GM23338 (cell line): ENCODE measurements at regions not wholly inside any gene's neighbourhood (a gene's known extent, or its start where the extent isn't known, plus 50 kb on each side); places are given as distances from the start of the nearest gene placed in this dataset.
A peak's percentile ranks its signal among the peaks of the same experiment; 100 is the strongest.

Experiments
- ATAC-seq: fragments of 200-7000 bp; cut with Tn5 transposase; 3 replicates; pipeline ENCODE4 v1.9.1; 2020
- DNase-seq: peaks from one replicate; pipeline ENCODE4 v3.0.0-alpha.2; 2015; ENCODE audit warnings: low spot score
- H2AFZ ChIP-seq: fragments of 200-600 bp; sonication (generic); 2 replicates; pipeline ENCODE4 v1.8.0; 2016; ENCODE audit warnings: antibody characterized with exemption, mild to moderate bottlenecking, moderate library complexity
- H3F3A ChIP-seq: fragments of 200-600 bp; sonication (generic); replicated peaks from 2 replicates; pipeline ENCODE4 v1.8.0; 2017; ENCODE audit warnings: antibody characterized with exemption, mixed run types, low read depth
- H3K27ac ChIP-seq: fragments of 200-600 bp; sonication (generic); 2 replicates; pipeline ENCODE4 v1.6.1; 2016; ENCODE audit warnings: low read depth
- H3K27me3 ChIP-seq: fragments of 200-600 bp; sonication (generic); 2 replicates; pipeline ENCODE4 v1.8.0; 2016; ENCODE audit warnings: mild to moderate bottlenecking, mixed run types, moderate library complexity; ENCODE audit not compliant: insufficient read depth
- H3K36me3 ChIP-seq: fragments of 200-600 bp; sonication (generic); 2 replicates; pipeline ENCODE4 v1.8.0; 2016; ENCODE audit warnings: mild to moderate bottlenecking; ENCODE audit not compliant: insufficient read depth
- H3K4me1 ChIP-seq: fragments of 200-600 bp; sonication (generic); 2 replicates; pipeline ENCODE4 v1.8.0; 2016; ENCODE audit warnings: mild to moderate bottlenecking, moderate library complexity; ENCODE audit not compliant: insufficient read depth
- H3K4me2 ChIP-seq: fragments of 200-600 bp; sonication (generic); 2 replicates; pipeline ENCODE4 v1.7.1; 2017; ENCODE audit warnings: mixed run types
- H3K4me3 ChIP-seq: fragments of 200-600 bp; sonication (generic); 2 replicates; pipeline ENCODE4 v1.6.1; 2016; ENCODE audit warnings: mixed run types
- H3K79me2 ChIP-seq: fragments of 200-600 bp; sonication (generic); replicated peaks from 2 replicates; pipeline ENCODE4 v1.8.0; 2017; ENCODE audit warnings: mild to moderate bottlenecking; ENCODE audit not compliant: insufficient read depth
- H3K9me2 ChIP-seq: fragments of 200-600 bp; sonication (generic); 2 replicates; pipeline ENCODE4 v1.8.0; 2017; ENCODE audit not compliant: insufficient read depth
- H4K20me1 ChIP-seq: fragments of 200-600 bp; sonication (generic); replicated peaks from 2 replicates; pipeline ENCODE4 v1.8.0; 2017; ENCODE audit warnings: mild to moderate bottlenecking; ENCODE audit not compliant: insufficient read depth
- H3K27ac Mint-ChIP-seq: 2 replicates; pipeline ENCODE4 v1.8.0; 2020; ENCODE audit warnings: inconsistent platforms, mild to moderate bottlenecking, moderate library complexity, mixed read lengths
- H3K27me3 Mint-ChIP-seq: 3 replicates; pipeline ENCODE4 v1.8.0; 2022; ENCODE audit warnings: low read depth, mild to moderate bottlenecking, moderate library complexity, mixed read lengths, inconsistent platforms; ENCODE audit not compliant: insufficient read depth, poor library complexity
- H3K36me3 Mint-ChIP-seq: 3 replicates; pipeline ENCODE4 v1.8.0; 2021; ENCODE audit warnings: low read depth, mild to moderate bottlenecking, inconsistent platforms, moderate library complexity, mixed read lengths
- H3K4me1 Mint-ChIP-seq: 3 replicates; pipeline ENCODE4 v1.8.0; 2020; ENCODE audit warnings: mild to moderate bottlenecking, inconsistent platforms, mixed read lengths
- H3K4me3 Mint-ChIP-seq: 3 replicates; pipeline ENCODE4 v1.8.0; 2021; ENCODE audit warnings: moderate library complexity, mild to moderate bottlenecking, inconsistent platforms, mixed read lengths
- H3K9me3 Mint-ChIP-seq: 3 replicates; pipeline ENCODE4 v1.8.0; 2020; ENCODE audit warnings: moderate library complexity, mild to moderate bottlenecking, inconsistent platforms, mixed read lengths
- CREB1 ChIP-seq: fragments of 250-450 bp; sonication (Bioruptor Pico); IDR thresholded peaks from 2 replicates; pipeline ENCODE4 v1.5.0; 2020; ENCODE audit warnings: low read depth, mild to moderate bottlenecking, moderate library complexity
- CTCF ChIP-seq, 2 experiments: fragments of 200-600 bp in 1 of 2; sonication (generic) in 1 of 2; conservative IDR thresholded peaks; 2 replicates each; pipeline versions ENCODE4 v1.5.1 to v1.6.1; 2016 to 2017; ENCODE audit warnings: antibody characterized with exemption in 2 of 2, low read depth in 2 of 2, mild to moderate bottlenecking in 2 of 2, moderate library complexity in 1 of 2
- ETS1 ChIP-seq: IDR thresholded peaks from 2 replicates; pipeline ENCODE4 v1.6.1; 2016; ENCODE audit warnings: antibody characterized with exemption
- JUNB ChIP-seq: IDR thresholded peaks from one replicate; pipeline ENCODE4 v1.6.1; 2016; ENCODE audit warnings: antibody characterized with exemption; ENCODE audit not compliant: unreplicated experiment
- POLR2AphosphoS5 ChIP-seq: IDR thresholded peaks from 2 replicates; pipeline ENCODE4 v1.6.1; 2016; ENCODE audit warnings: antibody characterized with exemption, low read depth
- REST ChIP-seq: IDR thresholded peaks from one replicate; pipeline ENCODE4 v1.6.1; 2018; ENCODE audit warnings: antibody characterized with exemption; ENCODE audit not compliant: unreplicated experiment
- STAT1 ChIP-seq: IDR thresholded peaks from one replicate; pipeline ENCODE4 v1.6.1; 2016; ENCODE audit warnings: antibody characterized with exemption; ENCODE audit not compliant: unreplicated experiment
- ZNF331 ChIP-seq: fragments of 250-450 bp; sonication (Bioruptor Pico); IDR thresholded peaks from 2 replicates; pipeline ENCODE4 v1.5.0; 2020; ENCODE audit warnings: low read depth, mild to moderate bottlenecking, moderate library complexity
- ZNF462 ChIP-seq: fragments of 250-450 bp; sonication (Bioruptor Pico); IDR thresholded peaks from 2 replicates; pipeline ENCODE4 v1.5.0; 2020; ENCODE audit warnings: mild to moderate bottlenecking, moderate library complexity

GRCh38 chr10:131644289-131644688 lies 256.5 kb upstream of the PPP2R2D start (continued):
- TF ChIP-seq ZNF462 = no peak
- no peak for TF ChIP-seq STAT1
- no peak for TF ChIP-seq CREB1 (CRISPR knock-in tag)
- TF ChIP-seq ZNF331 = no peak
- no peak for TF ChIP-seq CTCF (conservative IDR thresholded peaks at IDR 0.05; ENCODE audit: low read depth in 2 of 2)
- no peak for TF ChIP-seq POLR2AphosphoS5

GRCh38 chr10:131644864-131645658 lies 255.7 kb upstream of the PPP2R2D start:
- Mint-ChIP-seq H3K9me3 (peaks cover 7% of the 10 kb centered on the region; the same call in 2 of the 3 replicates), H3K27me3 (peaks cover 12% of the 10 kb centered on the region), H3K27ac (no peak overlapping the region), H3K4me3 (no peak overlapping the region), H3K36me3 (no peaks in the 10 kb centered on the region), H3K4me1 (peaks cover 34% of the 10 kb centered on the region)
- Histone ChIP-seq H3K36me3 (no peaks in the 10 kb centered on the region), H3K4me1 (peaks cover 7% of the 10 kb centered on the region), H3K9me2 (no peaks in the 10 kb centered on the region), H3K27me3 (no peaks in the 10 kb centered on the region), H4K20me1 (no peaks in the 10 kb centered on the region), H3K4me2 (no peak overlapping the region), H3F3A (no peaks in the 10 kb centered on the region), H2AFZ (peak overlapping the region; percentile 52; the same call in 1 of the 2 replicates), H3K79me2 (no peaks in the 10 kb centered on the region), H3K27ac (no peak overlapping the region), H3K4me3 (no peak overlapping the region)
- ATAC-seq (no peak), DNase-seq (no peak)
- no peak for TF ChIP-seq REST
- TF ChIP-seq POLR2AphosphoS5 = no peak
- TF ChIP-seq CTCF (conservative IDR thresholded peaks at IDR 0.05; ENCODE audit: low read depth in 2 of 2) = no peak
- no peak for TF ChIP-seq JUNB
- TF ChIP-seq ETS1 = no peak
